A204.1 (cell line): ENCODE measurements at regions not wholly inside any gene's neighbourhood (a gene's known extent, or its start where the extent isn't known, plus 50 kb on each side); places are given as distances from the start of the nearest gene placed in this dataset.
A peak's percentile ranks its signal among the peaks of the same experiment; 100 is the strongest.
"Not testable (repeated sequence)": the region's sequence is repeated elsewhere in the genome, so short reads cannot be mapped to it uniquely, and the experiment has no call there.

Experiments used
- FAIRE-seq: peaks from 2 replicates; lab custom pipeline; 2012; peaks lifted over from hg19 to GRCh38; lab: Jason Lieb, UNC

DNA sequence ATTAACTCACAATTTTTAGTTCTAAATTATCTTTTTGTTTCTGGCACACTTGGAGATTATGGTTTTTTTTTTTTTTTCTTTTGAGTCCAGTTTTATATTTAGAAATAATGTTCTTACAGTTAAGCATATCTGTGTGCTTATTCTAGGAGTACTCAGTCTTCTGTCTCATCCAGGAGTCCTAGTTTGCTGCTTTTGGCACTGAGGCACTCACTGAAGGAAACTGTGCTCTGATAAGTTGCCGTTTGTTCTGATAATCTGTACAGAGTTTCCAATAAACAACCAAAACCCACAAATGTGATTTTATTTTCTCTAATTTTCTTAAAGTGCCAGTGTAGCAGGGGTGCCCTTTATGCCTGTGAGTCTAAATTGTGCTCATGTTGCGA, 251.0 kb downstream of the LRRC70 start:
- FAIRE-seq: no peak

DNA sequence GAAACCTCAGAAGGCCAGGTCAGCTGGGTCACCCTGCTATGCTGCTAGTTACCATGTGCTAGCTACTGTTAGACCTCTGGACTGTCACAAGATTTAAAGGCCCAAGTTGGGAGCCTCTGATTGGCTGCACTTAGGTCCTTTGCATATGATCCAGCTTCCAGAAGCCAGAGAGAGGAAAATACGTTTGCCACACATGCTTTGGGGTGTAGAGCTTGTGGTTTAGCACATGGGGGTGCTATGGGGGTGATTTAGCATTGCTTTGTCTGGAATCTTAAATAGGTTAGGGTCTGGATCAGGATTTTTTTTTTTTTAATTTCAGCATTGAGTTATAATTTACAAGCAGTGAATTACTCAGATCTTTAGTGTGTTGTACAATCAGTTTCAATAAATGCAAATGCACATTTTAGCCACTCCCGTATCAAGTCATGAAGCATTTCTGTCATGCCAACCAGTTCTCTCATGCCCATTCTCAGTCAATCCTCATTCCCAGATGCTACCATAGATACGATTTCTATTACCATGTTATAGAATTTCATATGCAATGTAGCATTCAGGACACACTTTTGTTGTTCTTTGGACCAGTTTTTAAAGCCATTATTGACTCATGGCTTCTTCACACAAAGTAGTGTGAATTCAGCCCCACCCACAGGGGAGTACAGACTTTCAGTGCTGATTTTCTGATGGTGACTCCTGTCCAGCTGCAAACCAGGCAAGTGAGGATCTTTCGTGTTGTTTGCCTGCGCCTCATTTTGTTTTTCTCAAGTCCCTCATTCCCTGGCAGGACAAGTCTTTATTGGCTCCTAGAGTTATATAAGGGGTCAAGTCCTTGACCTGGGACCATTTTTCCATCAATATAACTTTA, 250.4 kb downstream of the LRRC70 start:
- FAIRE-seq: no peak

DNA sequence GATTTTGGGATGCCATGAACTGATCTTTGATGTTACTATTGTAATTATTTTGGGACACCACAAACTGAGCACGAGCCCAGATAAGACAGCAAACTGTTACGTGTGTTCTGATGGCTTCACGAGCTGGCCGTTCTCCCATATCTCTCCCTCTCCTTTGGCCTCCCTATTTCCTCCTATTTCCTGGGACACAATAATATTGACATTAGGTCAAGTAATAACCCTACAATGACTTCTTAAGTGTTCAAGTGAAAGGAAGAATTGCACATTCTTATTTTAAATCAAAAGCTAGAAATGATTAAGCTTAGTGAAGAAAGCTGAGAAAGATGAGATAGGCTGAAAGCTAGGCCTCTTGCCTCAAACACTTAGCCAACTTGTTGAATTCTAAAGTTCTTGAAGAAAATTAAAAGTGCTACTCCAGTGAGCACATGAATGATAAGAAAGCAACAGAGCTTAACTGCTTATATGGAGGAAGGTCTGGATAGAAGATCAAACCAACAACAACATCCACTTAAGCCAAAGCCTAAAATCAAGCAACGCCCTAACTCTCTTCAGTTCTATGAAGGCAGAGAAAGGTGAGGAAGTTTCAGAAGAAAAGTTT, 247.1 kb downstream of the LRRC70 start:
- no peak for FAIRE-seq

DNA sequence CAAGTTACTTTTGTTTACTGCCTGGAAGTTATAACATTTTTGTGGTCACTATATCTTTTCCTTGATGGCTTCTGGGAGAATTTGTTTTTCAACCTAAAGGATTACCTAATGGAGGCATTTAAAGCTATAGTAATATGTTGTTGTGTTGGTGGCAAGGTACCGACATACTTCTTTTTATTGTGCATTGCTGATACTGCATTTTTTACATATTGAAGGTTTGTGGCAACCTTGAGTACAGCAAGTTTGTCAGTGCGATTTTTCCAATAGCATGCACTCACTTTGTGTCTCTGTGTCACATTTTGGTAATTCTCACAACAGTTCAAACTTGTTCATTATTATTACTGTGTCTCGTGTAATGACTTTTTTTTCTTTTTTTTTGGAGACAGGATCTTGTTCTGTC, 246.3 kb downstream of the LRRC70 start:
- FAIRE-seq: no peak

DNA sequence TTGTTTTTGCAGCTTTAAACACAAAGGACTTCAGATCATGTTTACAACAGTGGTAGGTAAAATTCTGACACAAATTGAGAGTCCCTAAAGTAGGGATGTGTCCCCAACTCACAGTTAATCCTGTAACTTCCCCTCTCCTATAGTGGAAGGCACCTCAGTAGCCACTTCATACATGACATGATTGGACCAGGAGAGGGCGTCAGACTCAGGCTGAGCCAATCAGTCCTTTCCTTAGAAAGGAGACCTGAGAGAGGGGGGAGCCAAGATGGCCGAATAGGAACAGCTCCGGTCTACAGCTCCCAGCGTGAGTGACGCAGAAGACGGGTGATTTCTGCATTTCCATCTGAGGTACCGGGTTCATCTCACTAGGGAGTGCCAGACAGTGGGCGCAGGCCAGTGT, 238.4 kb downstream of the LRRC70 start:
- FAIRE-seq: not testable (repeated sequence)

DNA sequence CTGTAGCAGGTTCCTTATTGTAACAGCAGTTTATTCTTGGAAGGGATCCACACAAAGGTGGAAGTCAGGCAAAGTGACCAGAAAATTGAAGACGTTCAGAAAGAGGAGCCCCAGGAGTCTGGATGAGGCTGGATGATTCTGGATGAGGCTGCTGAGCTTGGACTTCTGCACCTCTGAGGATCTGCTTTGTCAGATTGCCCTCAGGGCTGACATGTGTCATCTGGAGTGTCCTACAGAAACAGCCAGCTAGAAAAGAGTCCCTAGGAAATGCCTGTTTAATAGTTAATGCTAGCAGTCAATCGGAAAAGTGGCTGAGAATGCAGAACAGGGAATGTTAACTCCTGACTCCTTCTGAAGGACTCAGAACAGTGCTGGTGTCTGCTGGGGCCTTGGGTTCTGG, 236.4 kb downstream of the LRRC70 start:
- no peak for FAIRE-seq

DNA sequence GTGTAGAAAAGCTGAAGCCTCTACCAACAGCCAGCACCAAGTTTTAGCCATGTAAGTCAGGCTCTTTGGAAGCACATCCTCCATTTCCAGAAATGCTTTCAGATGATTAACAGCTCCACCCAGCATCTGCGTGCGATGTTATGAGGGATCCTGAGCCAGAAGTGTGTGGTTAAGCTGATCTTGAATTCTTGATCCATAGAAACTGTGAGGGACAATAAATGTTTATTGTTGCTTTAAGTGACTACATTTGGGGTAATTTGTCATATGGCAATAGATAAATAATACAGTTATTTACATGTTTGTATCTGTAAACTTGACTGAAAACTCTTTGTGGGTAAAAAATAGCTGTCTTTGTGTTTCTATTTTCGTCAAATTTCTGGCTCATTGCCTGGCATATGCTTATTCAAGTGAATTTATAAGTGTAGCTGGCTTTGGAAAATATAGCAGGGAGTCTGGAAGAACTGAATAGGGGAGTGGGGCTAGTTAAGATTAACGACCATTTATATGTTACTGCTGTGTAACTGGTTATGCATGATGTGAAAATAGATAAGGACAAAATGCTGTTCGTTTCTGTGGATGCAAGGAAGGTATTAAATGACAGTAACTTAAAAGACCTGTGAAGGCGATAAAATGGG, 234.1 kb downstream of the LRRC70 start:
- no peak for FAIRE-seq

DNA sequence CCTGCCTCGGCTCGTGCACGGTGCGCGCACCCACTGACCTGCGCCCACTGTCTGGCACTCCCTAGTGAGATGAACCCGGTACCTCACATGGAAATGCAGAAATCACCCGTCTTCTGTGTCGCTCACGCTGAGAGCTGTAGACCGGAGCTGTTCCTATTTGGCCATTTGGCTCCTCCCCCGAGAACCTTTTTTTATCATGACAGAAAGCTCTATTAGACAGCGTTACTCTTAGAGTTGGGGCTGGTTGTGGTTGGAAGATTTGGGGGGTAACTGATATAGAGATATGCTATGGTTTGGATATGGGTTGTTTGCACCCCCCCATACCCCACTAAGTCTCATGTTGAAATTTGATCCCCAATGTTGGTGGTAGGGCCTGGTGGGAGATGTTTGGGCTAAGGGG, 226.2 kb downstream of the LRRC70 start:
- FAIRE-seq: not testable (repeated sequence)

DNA sequence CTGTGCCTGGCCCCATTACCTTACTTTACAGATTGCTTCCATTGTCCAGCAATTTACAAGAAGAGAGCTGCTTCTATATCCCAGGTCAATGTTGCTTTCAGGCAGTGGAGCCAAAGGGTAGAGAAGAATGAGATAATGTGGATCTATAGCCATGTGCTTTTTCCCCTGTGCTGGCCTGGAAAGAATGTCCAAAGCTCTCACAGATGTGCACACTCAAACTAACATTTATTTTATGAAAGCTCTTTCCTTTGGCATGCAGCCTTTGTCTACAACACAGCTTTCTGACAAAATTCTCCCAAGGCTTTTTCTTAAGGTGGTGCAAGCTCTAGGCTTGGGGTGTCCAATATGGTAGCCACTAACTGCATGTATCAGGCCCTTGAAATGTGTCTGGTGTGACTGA, 217.3 kb downstream of the LRRC70 start:
- no peak for FAIRE-seq

DNA sequence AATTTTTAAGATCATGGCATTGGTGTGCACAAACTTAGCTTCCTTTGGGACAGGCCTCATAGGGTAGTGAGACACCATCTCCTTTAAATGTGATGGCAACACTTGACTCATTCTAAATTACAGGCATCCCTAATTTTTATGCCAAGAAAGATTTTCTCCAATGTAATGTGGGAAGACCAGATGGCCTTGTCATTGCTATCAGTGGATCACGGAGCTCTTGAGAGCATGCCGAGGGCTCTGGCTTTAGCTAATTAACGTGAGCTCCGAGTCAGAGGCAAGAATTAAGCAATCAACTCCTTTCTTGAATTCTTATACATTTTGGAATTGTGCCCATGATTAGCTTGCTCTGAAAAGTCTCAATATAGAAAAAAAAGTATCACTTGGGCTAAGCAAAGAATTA, 215.8 kb downstream of the LRRC70 start:
- no peak for FAIRE-seq

DNA sequence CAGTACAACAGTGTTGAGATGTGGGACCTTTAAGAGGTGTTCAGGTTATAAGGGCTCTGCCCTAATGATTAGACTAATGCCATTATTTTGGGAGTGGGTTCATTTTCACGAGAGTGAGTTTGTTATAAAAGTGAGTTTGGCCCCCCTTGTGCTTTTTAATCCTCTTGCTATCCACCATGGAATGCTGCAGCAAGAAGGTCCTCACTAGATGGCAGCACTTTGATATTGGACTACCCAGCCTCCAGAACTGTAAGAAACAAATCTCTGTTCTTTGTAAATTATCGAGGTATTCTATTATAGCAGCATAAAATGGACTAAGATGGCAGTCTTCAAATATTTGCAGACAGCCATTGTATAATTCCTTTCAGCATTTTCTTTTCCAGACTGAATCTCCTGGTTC, 212.4 kb downstream of the LRRC70 start:
- no peak for FAIRE-seq

DNA sequence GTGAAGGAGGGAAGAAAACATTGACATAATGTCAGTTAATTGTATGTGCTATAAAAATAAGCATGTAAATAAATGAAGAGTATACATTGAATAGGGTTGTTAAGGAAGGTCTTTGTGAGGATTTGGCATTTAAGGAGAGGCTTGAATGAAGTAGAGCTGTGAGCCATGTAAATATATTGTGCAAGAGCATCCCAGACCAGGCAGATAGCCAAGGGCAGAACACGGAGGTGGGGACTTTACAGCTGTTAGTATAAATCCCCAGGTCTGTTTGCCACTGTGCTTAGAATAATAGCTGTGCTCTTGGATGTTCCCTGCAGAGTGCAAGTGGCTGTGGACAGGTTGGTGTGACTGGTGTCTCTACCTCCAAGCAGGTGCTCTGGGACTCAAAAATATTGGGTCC, 211.7 kb downstream of the LRRC70 start:
- no peak for FAIRE-seq

DNA sequence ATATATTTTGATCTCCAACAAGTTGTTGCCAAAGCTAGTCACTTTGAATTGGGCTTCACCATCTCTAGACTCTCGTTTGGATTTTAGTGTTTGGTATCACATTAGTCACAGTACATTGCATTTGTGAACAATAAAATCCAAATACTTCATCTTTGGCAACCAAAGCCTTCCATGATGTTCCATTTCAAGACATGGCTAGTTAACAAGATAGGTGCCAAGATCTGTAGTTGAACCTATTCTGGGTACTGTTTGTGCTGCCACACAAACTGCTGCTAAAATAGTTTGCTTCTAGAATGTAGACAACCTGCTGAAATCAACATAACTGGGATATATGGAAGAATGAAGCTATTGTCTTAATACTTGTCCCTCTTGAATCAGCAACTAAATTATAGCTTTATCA, 207.5 kb downstream of the LRRC70 start:
- no peak for FAIRE-seq

DNA sequence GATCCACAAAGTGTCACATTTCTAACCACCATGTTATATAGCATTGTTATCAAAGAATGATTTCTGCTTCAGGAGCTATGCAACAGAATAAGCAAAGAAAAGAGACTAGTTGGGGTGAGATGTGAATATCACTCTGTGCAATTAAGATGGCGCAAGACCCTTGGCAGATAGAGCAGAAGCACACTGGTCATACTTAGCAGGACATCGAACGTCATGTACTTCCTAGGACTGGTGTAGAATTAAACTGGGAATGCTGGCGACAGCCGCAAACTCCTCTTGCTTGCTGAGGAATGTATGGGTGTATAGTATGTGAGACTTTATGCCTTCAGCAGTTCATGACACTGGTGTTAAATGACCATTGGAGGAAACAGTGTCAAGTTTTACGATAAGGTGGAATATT, 207.0 kb downstream of the LRRC70 start:
- no peak for FAIRE-seq

DNA sequence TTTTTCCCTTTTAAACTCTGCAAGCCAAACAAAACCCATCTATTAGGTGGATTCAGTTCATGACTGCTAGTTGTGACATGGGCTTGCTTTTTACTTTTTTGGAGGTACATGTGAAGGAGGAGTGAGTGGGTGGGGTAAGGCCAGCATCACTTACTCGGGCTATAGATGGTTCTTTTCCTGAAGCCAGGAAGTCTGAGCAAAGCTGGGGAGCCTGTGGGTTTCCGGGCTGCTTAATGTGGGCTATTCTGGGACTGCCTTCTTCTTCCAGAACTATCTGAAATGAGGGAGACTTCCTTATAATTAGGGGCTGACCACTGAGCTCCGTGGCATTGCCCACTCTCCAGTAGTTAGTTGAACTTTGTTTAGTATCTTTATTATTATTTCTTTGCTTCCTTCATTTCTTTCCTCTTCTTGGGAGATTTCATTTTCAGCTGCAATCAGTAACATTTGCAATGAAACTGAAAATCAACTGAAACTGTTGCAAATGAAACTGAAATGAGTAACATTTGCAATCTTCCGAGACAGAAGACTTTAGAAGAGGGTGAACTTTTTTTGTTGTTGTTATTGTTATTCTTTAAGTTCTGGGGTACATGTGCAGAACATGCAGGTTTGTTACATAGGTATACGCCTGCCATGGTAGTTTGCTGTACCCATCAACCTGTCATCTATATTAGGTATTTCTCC, 204.9 kb downstream of the LRRC70 start:
- no peak for FAIRE-seq

DNA sequence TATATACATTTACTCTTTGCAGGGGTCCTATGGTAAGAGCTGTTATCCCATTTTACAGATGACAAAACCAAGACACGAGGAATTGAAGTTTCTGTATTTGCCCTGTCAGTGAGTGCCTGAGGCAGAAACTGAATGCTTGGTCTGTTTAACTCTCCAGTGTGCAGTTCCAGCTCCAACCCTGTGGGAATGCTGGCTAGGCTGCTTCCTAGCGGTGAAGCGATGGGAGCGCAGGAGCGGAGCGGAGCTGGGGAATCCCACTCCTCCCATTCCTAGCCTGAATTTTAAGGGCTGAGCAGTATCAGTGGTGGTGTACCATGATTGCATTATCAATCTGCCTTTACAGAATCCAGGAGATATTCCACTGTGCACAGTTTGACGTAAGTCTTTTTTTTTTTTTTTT, 202.3 kb downstream of the LRRC70 start:
- no peak for FAIRE-seq

DNA sequence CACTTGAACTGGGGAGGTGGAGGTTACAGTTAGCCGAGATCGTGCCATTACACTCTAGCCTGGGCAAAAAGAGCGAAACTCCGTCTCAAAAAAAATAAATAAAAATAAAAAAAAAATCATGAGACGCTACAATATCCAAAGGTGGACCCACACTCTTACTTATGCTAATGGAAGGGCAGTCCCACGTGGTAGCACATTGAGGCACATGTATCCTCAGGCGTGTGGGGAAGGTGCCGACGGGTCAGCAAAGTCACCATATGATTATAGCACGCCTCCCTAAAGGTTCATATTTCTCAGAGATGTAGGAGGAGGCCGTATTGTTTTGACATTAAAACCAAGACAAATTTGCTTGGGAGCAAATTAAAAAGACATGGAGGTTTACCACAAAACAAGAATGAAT, 201.6 kb downstream of the LRRC70 start:
- no peak for FAIRE-seq

DNA sequence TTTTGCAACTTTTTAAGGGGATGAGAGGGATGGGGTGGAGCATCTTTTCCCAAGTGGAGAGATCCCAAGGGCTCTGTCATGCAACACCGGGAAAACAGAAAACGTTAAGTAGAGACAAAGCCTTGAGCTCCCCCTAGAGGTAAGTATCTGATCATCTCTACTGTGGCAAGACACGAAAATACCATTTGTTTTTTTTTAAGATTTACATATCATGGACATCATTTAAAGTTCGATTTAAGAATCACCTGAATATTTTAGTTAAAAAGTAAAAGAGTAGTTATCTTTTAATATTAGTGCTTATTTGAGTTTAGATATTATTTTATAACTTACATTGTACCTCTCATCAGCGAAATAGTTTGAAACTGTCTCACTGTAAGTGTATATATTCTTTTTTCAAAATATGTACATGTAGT, 200.4 kb downstream of the LRRC70 start:
- FAIRE-seq: peak; percentile 95

DNA sequence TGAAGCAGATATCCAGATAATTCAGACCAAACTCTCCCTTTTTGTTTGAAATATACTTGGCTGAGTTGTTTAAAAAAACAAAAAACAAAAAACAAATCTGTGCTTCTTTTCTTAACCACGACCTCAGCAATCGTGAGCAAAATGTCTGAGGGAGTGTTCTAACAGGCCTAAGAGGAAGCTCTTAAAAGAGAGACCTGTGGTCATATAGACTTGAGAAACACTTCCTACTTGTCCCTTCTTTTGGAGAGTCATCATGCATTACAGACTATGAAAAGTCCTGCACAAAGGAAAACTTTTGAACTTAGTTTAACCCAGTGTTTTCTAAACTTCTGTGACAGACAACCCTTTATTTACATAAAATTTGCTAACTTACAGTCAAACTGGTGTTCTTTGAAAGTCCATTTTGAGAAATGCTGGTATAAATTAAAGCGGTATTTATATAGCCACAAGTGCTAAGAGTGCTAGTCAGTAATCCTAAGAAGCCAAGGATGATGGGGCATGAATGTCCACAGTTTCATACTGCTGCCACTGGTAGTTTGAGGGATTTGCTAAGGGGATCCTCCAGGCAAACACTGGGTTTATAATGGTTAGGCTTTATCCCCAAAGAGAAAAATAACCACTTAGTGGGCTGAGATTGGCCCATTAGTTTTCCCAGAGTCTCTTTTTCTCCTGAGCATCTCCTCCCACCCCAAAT, 199.8 kb downstream of the LRRC70 start:
- FAIRE-seq: no peak

DNA sequence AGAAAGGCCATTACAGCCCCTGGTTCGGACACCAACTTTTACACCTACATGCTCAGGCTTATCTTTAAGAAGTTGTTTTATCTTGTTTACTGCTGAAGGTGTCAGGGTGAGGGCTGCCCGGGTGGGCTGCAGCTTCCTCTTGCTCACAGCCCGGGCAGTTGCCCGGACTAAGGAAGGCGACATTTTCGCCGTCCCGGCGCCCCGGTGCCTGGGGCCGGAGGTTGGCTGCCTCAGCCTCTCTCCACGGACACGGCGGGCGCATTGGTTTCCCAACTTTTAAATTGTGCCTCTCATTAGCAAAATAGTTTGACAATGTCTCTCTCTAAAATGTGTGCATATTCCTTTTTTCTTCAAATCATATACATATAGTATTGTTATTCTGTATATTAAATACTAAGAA, 198.5 kb downstream of the LRRC70 start:
- not testable (repeated sequence) for FAIRE-seq

DNA sequence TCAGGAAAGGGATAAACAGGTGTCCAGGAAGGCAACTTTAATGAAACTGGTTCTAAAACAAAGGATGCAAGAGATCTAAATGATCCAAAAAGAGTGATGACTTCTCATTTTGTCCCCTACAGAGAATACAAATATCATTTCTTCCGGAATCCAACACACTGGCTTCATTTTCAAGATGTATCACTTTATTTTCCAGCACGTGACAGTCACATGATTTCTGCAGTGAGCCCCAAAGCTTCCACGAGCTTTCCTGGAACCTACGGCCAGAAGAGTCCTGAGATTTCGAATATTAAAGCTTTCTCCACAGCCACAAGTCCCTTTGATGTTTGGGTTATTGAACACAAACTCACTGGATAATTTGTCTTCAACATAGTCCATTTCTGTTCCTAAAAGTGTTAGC, 198.0 kb downstream of the LRRC70 start:
- FAIRE-seq: not testable (repeated sequence)

DNA sequence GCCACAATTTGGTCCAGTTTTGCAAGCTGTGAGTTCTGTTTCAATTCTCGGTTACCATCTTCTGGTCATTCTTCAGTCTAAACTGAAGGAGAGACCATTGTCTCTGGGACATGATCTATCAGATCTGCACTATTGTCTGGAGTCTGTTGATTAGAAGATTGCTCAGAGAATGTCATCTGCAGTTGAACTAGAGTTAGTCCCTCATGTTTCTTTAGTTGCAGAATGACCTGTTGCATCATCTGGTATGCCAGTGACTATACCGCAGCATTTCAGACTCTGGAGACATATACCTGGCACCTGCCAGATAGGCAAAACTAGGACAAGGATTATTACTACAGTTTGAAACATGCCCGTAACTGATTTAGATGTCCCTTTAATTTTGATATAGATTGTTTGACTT, 194.8 kb downstream of the LRRC70 start:
- FAIRE-seq: no peak
